SK-N-SH (cell line): ENCODE measurements at regions not wholly inside any gene's neighbourhood (a gene's known extent, or its start where the extent isn't known, plus 50 kb on each side); places are given as distances from the start of the nearest gene placed in this dataset.
A peak's percentile ranks its signal among the peaks of the same experiment; 100 is the strongest.

Experiments used
- CTCF ChIA-PET: fragments of 300-600, 350-600 bp; formaldehyde crosslinking; extraction: SDS; loops from one replicate; lab custom pipeline; 2021; lab: Yijun Ruan, JAX
- POLR2A ChIA-PET: fragments of 350-600 bp; sonication (Branson Sonifier 250); formaldehyde crosslinking; extraction: SDS; loops from one replicate; lab custom pipeline; 2020; ENCODE audit warnings: antibody characterized with exemption, inconsistent platforms; lab: Yijun Ruan, JAX
- DNase-seq: peaks from one replicate; pipeline ENCODE4 v3.0.0; 2012
- H2AFZ ChIP-seq: fragments of 200-600 bp; sonication (generic); 2 replicates; pipeline ENCODE4 v1.8.1; 2016; ENCODE audit warnings: antibody characterized with exemption, mild to moderate bottlenecking, low read depth
- H3F3A ChIP-seq: fragments of 200-600 bp; sonication (generic); replicated peaks from 2 replicates; pipeline ENCODE3; 2016; ENCODE audit warnings: antibody characterized with exemption, mild to moderate bottlenecking; ENCODE audit not compliant: insufficient read depth
- H3K27ac ChIP-seq, 2 experiments: fragments of 200-500 bp in 1 of 2; fragments of 200-600 bp in 1 of 2; sonication (Bioruptor generic) in 1 of 2; sonication (generic), shearing (Covaris generic) in 1 of 2; 2 replicates each; pipeline versions ENCODE4 v1.5.1 to v1.6.1; 2014 to 2016; ENCODE audit warnings: low read depth in 2 of 2, inconsistent platforms in 1 of 2, low read length in 1 of 2, mild to moderate bottlenecking in 1 of 2, mixed read lengths in 1 of 2
- H3K27me3 ChIP-seq: fragments of 200-600 bp; sonication (generic), shearing (Covaris generic); 2 replicates; pipeline ENCODE4 v1.6.1; 2016; ENCODE audit warnings: mixed run types; ENCODE audit not compliant: insufficient read depth
- H3K36me3 ChIP-seq, 2 experiments: fragments of 200-500 bp in 1 of 2; fragments of 200-600 bp in 1 of 2; sonication (Bioruptor generic) in 1 of 2; sonication (generic) in 1 of 2; replicated peaks in 1 of 2; 2 replicates each; pipeline versions ENCODE3 to v1.5.1; 2014 to 2016; ENCODE audit warnings: low read length in 1 of 2, mild to moderate bottlenecking in 1 of 2; ENCODE audit not compliant: insufficient read depth in 2 of 2, control insufficient read depth in 1 of 2
- H3K4me1 ChIP-seq, 2 experiments: fragments of 200-500 bp in 1 of 2; fragments of 200-600 bp in 1 of 2; sonication (Bioruptor generic) in 1 of 2; sonication (generic), shearing (Covaris generic) in 1 of 2; 2 replicates each; pipeline versions ENCODE4 v1.5.1 to v1.6.1; 2014 to 2016; ENCODE audit warnings: low read depth in 1 of 2, low read length in 1 of 2, mixed run types in 1 of 2; ENCODE audit not compliant: insufficient read depth in 2 of 2, control insufficient read depth in 1 of 2
- H3K4me2 ChIP-seq: fragments of 200-600 bp; sonication (generic), shearing (Covaris generic); 2 replicates; pipeline ENCODE4 v1.6.1; 2017; ENCODE audit warnings: mixed run types
- H3K4me3 ChIP-seq, 2 experiments: fragments of 200-500 bp in 1 of 2; fragments of 200-600 bp in 1 of 2; sonication (Bioruptor generic) in 1 of 2; sonication (generic), shearing (Covaris generic) in 1 of 2; 2 replicates each; pipeline versions ENCODE4 v1.5.1 to v1.8.1; 2014 to 2016; ENCODE audit warnings: low read depth in 2 of 2, inconsistent platforms in 1 of 2, low read length in 1 of 2, mild to moderate bottlenecking in 1 of 2, mixed read lengths in 1 of 2, moderate library complexity in 1 of 2
- H3K79me2 ChIP-seq: fragments of 200-600 bp; sonication (generic); 2 replicates; pipeline ENCODE4 v1.8.1; 2017; ENCODE audit warnings: mild to moderate bottlenecking; ENCODE audit not compliant: insufficient read depth
- H3K9ac ChIP-seq: fragments of 200-600 bp; sonication (generic); 2 replicates; pipeline ENCODE4 v1.6.1; 2017; ENCODE audit warnings: mixed run types
- H3K9me2 ChIP-seq: fragments of 200-600 bp; sonication (generic); 2 replicates; pipeline ENCODE4 v1.6.1; 2017; ENCODE audit warnings: mixed run types
- H3K9me3 ChIP-seq: fragments of 200-600 bp; sonication (generic); 2 replicates; pipeline ENCODE4 v1.6.1; 2017; ENCODE audit warnings: mixed run types, mild to moderate bottlenecking, moderate library complexity
- H4K20me1 ChIP-seq: fragments of 200-600 bp; sonication (generic); 2 replicates; pipeline ENCODE4 v1.6.1; 2017; ENCODE audit warnings: mild to moderate bottlenecking, mixed run types; ENCODE audit not compliant: insufficient read depth
- CHD2 ChIP-seq: fragments of 150-350 bp; IDR thresholded peaks from 2 replicates; pipeline ENCODE4 v1.6.1; 2018; ENCODE audit warnings: low read length; ENCODE audit not compliant: partially characterized antibody
- ELF1 ChIP-seq: IDR thresholded peaks from 2 replicates; pipeline ENCODE4 v1.4.0; 2012
- EZH2phosphoT487 ChIP-seq: fragments of 200-600 bp; sonication (generic); IDR thresholded peaks from 2 replicates; pipeline ENCODE4 v1.6.1; 2017; ENCODE audit warnings: low read depth, mixed run types, mild to moderate bottlenecking, antibody characterized with exemption, moderate library complexity, borderline replicate concordance
- JUND ChIP-seq: IDR thresholded peaks from 2 replicates; pipeline ENCODE4 v1.4.0; 2012
- MEF2A ChIP-seq: IDR thresholded peaks from 2 replicates; pipeline ENCODE4 v1.4.0; 2012; ENCODE audit warnings: low read depth, borderline replicate concordance
- MXI1 ChIP-seq: IDR thresholded peaks from 2 replicates; pipeline ENCODE4 v1.6.1; 2012; ENCODE audit warnings: mild to moderate bottlenecking, low read depth, low read length, improper control_type of control experiment
- NRF1 ChIP-seq: IDR thresholded peaks from 2 replicates; pipeline ENCODE4 v1.6.1; 2012; ENCODE audit warnings: low read depth, mild to moderate bottlenecking, low read length
- RFX5 ChIP-seq: IDR thresholded peaks from 2 replicates; pipeline ENCODE4 v1.6.1; 2012; ENCODE audit warnings: mild to moderate bottlenecking, improper control_type of control experiment, low read length
- RXRA ChIP-seq: IDR thresholded peaks from 2 replicates; pipeline ENCODE4 v1.4.0; 2012; ENCODE audit warnings: low read depth, mild to moderate bottlenecking, borderline replicate concordance
- SIN3A ChIP-seq: IDR thresholded peaks from 2 replicates; pipeline ENCODE4 v1.6.1; 2012; ENCODE audit warnings: low read depth, mild to moderate bottlenecking, low read length, moderate library complexity, borderline replicate concordance
- SMC3 ChIP-seq: IDR thresholded peaks from 2 replicates; pipeline ENCODE4 v1.6.1; 2012; ENCODE audit warnings: low read depth, low read length, improper control_type of control experiment
- TAF1 ChIP-seq: IDR thresholded peaks from 2 replicates; pipeline ENCODE4 v1.6.1; 2012; ENCODE audit warnings: low read depth, mild to moderate bottlenecking, low read length, moderate library complexity, borderline replicate concordance
- WGBS: methylation state at CpG from one replicate; pipeline ENCODE4 v1.1.6; 2017; ENCODE audit warnings: low lambda C conversion rate; 5-methylcytosine and 5-hydroxymethylcytosine counted together
- TF ChIP-seq, protein P1 (sequence below): IDR thresholded peaks from 2 replicates; pipeline ENCODE4; 2012

DNA sequence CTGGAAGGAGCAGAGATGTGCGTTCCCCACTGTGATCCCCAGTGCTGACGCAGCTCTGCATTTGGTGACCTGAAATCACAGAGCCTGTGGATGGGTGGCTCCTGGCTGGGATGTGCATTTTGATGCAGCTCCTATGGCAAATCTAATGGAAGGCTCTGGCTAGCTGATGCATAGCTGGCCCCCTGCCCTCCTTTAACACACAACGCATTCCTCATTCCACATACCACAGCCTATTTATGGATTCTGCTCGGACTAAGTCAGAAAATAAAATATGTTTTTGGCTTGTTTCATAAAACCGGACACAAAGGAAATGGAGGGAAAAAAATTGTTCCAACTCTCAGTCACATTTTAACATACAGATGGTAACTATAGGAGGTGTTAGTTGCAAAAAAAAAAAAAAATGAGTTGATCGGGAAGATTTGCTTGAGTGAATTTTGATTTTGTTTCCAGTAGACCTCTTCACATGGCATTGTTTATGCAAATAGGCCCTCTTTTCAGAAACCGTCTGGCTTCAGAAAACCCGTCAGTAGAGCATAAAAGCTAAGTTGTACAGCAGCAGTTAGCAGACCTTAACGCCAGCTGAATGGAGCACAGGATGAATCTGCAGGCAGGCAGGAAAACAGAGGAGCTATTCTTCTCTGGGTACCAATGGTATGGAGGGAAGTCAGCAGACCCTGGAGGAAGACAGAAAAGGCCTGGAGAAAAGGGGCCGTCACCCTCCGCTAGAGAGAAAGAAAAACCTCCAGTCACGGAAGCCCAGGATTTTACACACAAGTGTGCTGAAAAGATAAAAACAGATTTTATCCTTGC is 215.4 kb downstream of the HDGFL1 start:
- DNase-seq = peak; percentile 6
- peaks cover 0 to 6% of the 10 kb centered on the region in 2 experiments; a peak in 1 of 4 replicates for H3K4me1 ChIP-seq
- 82% methylated on average over 12 of the region's 12 CpGs for WGBS
- TF ChIP-seq EZH2phosphoT487 = no peak
- H3K9me2 ChIP-seq = no peaks in the 10 kb centered on the region
- POLR2A ChIA-PET = no interaction called here
- H3K27ac ChIP-seq = no peak overlapping the region; a peak in 1 of 4 replicates
- H3K36me3 ChIP-seq = no peaks in the 10 kb centered on the region
- CTCF ChIA-PET = no interaction called here
- no peak overlapping the region for H3K9ac ChIP-seq
- H3K4me3 ChIP-seq = no peak overlapping the region
- no peaks in the 10 kb centered on the region for H3K79me2 ChIP-seq
- H3K4me2 ChIP-seq = no peak overlapping the region
- no peaks in the 10 kb centered on the region for H3K27me3 ChIP-seq
- H3F3A ChIP-seq = no peaks in the 10 kb centered on the region
- no peak overlapping the region for H2AFZ ChIP-seq
- no peaks in the 10 kb centered on the region for H4K20me1 ChIP-seq
- no peaks in the 10 kb centered on the region for H3K9me3 ChIP-seq

DNA sequence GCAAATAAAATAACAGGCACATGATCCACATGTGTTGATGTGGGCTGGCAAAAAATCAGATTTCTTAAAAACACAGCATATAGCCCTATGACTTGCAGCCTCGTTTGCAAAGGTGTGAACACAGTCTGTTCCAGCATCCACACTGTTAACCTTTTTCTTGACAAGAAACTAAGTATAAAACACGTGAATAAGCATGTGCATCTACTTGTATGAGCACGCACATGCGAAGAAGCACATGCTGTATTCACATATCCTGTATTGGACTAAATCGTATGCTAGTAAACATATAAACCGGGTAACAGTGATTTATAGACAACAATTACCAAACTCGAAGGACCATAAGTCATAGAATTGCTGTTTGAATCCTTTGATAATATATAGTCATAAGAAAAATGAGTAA is 218.7 kb downstream of the HDGFL1 start:
- Histone ChIP-seq H3K27ac (no peak overlapping the region), H3K79me2 (no peaks in the 10 kb centered on the region), H3F3A (no peaks in the 10 kb centered on the region), H3K27me3 (no peaks in the 10 kb centered on the region), H3K4me2 (no peak overlapping the region), H3K9ac (no peak overlapping the region), H4K20me1 (no peaks in the 10 kb centered on the region), H2AFZ (no peak overlapping the region), H3K36me3 (no peaks in the 10 kb centered on the region), H3K9me2 (no peaks in the 10 kb centered on the region), H3K4me1 (peaks cover 0 to 6% of the 10 kb centered on the region in 2 experiments; a peak in 1 of 4 replicates), H3K9me3 (no peaks in the 10 kb centered on the region), H3K4me3 (no peak overlapping the region)
- CTCF ChIA-PET = interaction anchor here (0.6 to 1.4 kb wide), 2 partner anchors 10 to 119 kb away, joined by 3 read pairs; no protein-coding TSS in a partner anchor
- POLR2A ChIA-PET = no interaction called here
- DNase-seq = no peak
- 75% methylated on average over 7 of the region's 7 CpGs for WGBS
- TF ChIP-seq SMC3 (no peak), ELF1 (no peak), MEF2A (no peak), SIN3A (no peak), RFX5 (no peak), EZH2phosphoT487 (no peak)
- TF ChIP-seq, protein P1, sequence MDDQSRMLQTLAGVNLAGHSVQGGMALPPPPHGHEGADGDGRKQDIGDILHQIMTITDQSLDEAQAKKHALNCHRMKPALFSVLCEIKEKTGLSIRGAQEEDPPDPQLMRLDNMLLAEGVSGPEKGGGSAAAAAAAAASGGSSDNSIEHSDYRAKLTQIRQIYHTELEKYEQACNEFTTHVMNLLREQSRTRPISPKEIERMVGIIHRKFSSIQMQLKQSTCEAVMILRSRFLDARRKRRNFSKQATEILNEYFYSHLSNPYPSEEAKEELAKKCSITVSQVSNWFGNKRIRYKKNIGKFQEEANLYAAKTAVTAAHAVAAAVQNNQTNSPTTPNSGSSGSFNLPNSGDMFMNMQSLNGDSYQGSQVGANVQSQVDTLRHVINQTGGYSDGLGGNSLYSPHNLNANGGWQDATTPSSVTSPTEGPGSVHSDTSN = no peak

- H3K4me1 ChIP-seq = peaks cover 0 to 6% of the 10 kb centered on the region in 2 experiments; a peak in 1 of 4 replicates
- H3K9me2 ChIP-seq = no peaks in the 10 kb centered on the region
- TF ChIP-seq JUND (no peak), SIN3A (no peak), TAF1 (no peak), EZH2phosphoT487 (no peak), NRF1 (no peak), MXI1 (no peak), RXRA (no peak), CHD2 (no peak)
- TF ChIP-seq, protein P1 = no peak
- no peaks in the 10 kb centered on the region; the same call in 1 of the 2 replicates for H3K9me3 ChIP-seq
- H3K27ac ChIP-seq = no peak overlapping the region
- no peak overlapping the region for H3K9ac ChIP-seq
- no peaks in the 10 kb centered on the region for H3K36me3 ChIP-seq
- no peak overlapping the region for H3K4me3 ChIP-seq
- DNase-seq = no peak
- H3K79me2 ChIP-seq = no peaks in the 10 kb centered on the region
- H4K20me1 ChIP-seq = no peaks in the 10 kb centered on the region
- H3K4me2 ChIP-seq = no peak overlapping the region
- CTCF ChIA-PET = interaction anchor here (1.4 kb wide), 1 partner anchor 12 kb away, joined by 3 read pairs; no protein-coding TSS in a partner anchor
- no peaks in the 10 kb centered on the region for H3K27me3 ChIP-seq
- H2AFZ ChIP-seq = no peak overlapping the region
- H3F3A ChIP-seq = no peaks in the 10 kb centered on the region
- POLR2A ChIA-PET = interaction anchor here (0.6 kb wide), 1 partner anchor 955 kb away, joined by 3 read pairs; no protein-coding TSS in a partner anchor
- WGBS = 75% methylated on average over 5 of the region's 5 CpGs
Measured at GRCh38 chr6:22789315-22789714, 219.9 kb downstream of the HDGFL1 start.
